ENCODE measurements at regions not wholly inside any gene's neighbourhood (a gene's known extent, or its start where the extent isn't known, plus 50 kb on each side); places are given as distances from the start of the nearest gene placed in this dataset.

GRCh38 chr2:190119923-190120590, 57.5 kb upstream of the MSTN start:
- Histone ChIP-seq H3K4me3 (ENCODE audit: low read depth, low read length) (no peak overlapping the region), H3K36me3 (ENCODE audit: control insufficient read depth, insufficient read depth, low read length) (no peaks in the 10 kb centered on the region), H3K27me3 (ENCODE audit: control insufficient read depth, insufficient read depth, low read length) (no peaks in the 10 kb centered on the region)
- ChIA-PET CTCF (interaction anchor here (0.7 kb wide), 1 partner anchor 270 kb away, joined by 3 read pairs; no protein-coding TSS in a partner anchor), POLR2A (no interaction called here)
- no peak for DNase-seq (ENCODE audit: low read depth)
- TF ChIP-seq CTCF (IDR thresholded peaks at IDR 0.05; ENCODE audit: insufficient read depth, low read depth, low read length), result no peak

DNA sequence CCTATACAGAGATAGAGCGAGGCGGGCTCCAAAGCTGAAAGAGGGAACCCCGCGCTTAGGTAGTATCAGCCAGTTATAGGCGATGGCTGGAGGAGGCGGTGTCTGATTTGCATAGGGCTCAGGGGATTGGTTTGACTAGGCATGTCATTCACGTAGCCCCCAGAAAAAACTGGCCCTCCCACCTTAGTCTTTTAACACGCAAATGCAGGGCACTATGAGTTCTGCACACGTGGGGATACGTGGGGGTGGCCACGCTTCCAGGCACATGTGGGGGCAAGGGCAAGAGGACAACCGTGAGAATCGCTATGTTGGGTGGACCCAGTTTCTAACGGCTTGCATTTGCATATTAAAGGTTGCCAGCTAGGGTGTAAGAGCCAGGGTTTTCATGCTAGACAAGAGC, 56.7 kb upstream of the MSTN start:
- no peak for TF ChIP-seq CTCF (IDR thresholded peaks at IDR 0.05; ENCODE audit: insufficient read depth, low read depth, low read length)
- no peak for DNase-seq (ENCODE audit: low read depth)
- H3K27me3 ChIP-seq (ENCODE audit: control insufficient read depth, insufficient read depth, low read length), result no peaks in the 10 kb centered on the region
- CTCF ChIA-PET, result no interaction called here
- POLR2A ChIA-PET, result no interaction called here
- H3K36me3 ChIP-seq (ENCODE audit: control insufficient read depth, insufficient read depth, low read length), result no peaks in the 10 kb centered on the region
- no peak overlapping the region for H3K4me3 ChIP-seq (ENCODE audit: low read depth, low read length)

- H3K36me3 ChIP-seq (ENCODE audit: control insufficient read depth, insufficient read depth, low read length), result no peaks in the 10 kb centered on the region
- no peak for TF ChIP-seq CTCF (IDR thresholded peaks at IDR 0.05; ENCODE audit: insufficient read depth, low read depth, low read length)
- no peak overlapping the region for H3K4me3 ChIP-seq (ENCODE audit: low read depth, low read length)
- CTCF ChIA-PET, result no interaction called here
- POLR2A ChIA-PET, result no interaction called here
- H3K27me3 ChIP-seq (ENCODE audit: control insufficient read depth, insufficient read depth, low read length), result no peaks in the 10 kb centered on the region
- no peak for DNase-seq (ENCODE audit: low read depth)
These were observed 54.8 kb upstream of the MSTN start for GRCh38 chr2:190117305-190117704.

GRCh38 chr2:190113000-190113399, 50.5 kb upstream of the MSTN start:
- H3K27me3 ChIP-seq (ENCODE audit: control insufficient read depth, insufficient read depth, low read length), result no peaks in the 10 kb centered on the region
- POLR2A ChIA-PET, result no interaction called here
- DNase-seq (ENCODE audit: low read depth), result no peak
- no peaks in the 10 kb centered on the region for H3K36me3 ChIP-seq (ENCODE audit: control insufficient read depth, insufficient read depth, low read length)
- TF ChIP-seq CTCF (IDR thresholded peaks at IDR 0.05; ENCODE audit: insufficient read depth, low read depth, low read length), result no peak
- H3K4me3 ChIP-seq (ENCODE audit: low read depth, low read length), result no peak overlapping the region
- CTCF ChIA-PET, result interaction anchor here (1.5 kb wide), 1 partner anchor 10 kb away, joined by 6 read pairs; no protein-coding TSS in a partner anchor
